ENCODE measurements at regions not wholly inside any gene's neighbourhood (a gene's known extent, or its start where the extent isn't known, plus 50 kb on each side); places are given as distances from the start of the nearest gene placed in this dataset.
"Not testable (repeated sequence)": the region's sequence is repeated elsewhere in the genome, so short reads cannot be mapped to it uniquely, and the experiment has no call there.

DNA sequence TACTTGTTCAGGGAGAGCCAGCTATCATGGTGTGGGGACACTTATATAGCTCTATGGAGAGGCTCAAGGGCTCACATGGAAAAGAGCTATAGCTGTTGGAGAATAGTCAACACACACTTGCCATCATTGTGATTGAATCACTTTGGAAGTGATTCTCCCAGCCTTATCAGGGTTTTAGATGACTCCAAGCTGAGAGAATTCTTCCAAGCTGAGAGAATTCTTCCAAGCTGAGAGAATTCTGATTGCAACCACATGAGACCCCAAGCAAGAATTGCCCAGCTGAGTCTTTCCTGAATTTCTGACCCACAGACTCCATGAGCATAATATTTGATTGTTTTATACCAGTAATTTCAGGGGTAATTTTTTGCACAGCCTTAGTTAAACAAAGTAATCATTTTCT, 1318.3 kb upstream of the RAG2 start:
- Histone ChIP-seq H3K4me3 (ENCODE audit: low read length) (no peak overlapping the region), H3K9ac (ENCODE audit: low read depth, low read length) (no peak overlapping the region), H3K27me3 (ENCODE audit: insufficient read depth, low read length) (no peaks in the 10 kb centered on the region), H3K27ac (ENCODE audit: low read depth, low read length) (no peak overlapping the region), H3K36me3 (ENCODE audit: insufficient read depth, low read length) (no peaks in the 10 kb centered on the region), H3K9me3 (ENCODE audit: insufficient read depth, low read depth, low read length) (no peaks in the 10 kb centered on the region), H3K4me1 (ENCODE audit: insufficient read depth, low read length) (peaks cover 7% of the 10 kb centered on the region; the same call in 1 of the 2 replicates)

DNA sequence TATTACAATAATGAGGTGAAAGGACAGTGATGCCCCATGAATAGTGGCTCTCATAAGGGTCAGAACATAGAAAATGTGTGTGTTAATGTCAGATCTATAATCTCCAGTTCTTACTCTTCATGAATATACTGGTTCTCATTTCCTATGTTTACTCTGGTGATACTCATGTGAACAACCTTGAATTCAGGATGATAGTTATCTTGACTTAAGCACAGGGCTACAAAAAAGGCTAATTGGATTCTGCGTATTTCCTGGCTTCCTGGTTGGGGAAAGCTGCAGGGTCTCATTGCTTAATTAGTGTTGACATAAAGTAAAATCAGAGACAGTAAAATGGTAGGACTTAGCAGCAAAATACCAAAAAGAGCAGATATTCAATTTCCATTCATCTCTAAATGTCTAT, 1316.8 kb upstream of the RAG2 start:
- Histone ChIP-seq H3K9ac (ENCODE audit: low read depth, low read length) (no peak overlapping the region), H3K4me1 (ENCODE audit: insufficient read depth, low read length) (peaks cover 7% of the 10 kb centered on the region; the same call in 1 of the 2 replicates), H3K27me3 (ENCODE audit: insufficient read depth, low read length) (no peaks in the 10 kb centered on the region), H3K27ac (ENCODE audit: low read depth, low read length) (no peak overlapping the region), H3K4me3 (ENCODE audit: low read length) (no peak overlapping the region), H3K9me3 (ENCODE audit: insufficient read depth, low read depth, low read length) (no peaks in the 10 kb centered on the region), H3K36me3 (ENCODE audit: insufficient read depth, low read length) (no peaks in the 10 kb centered on the region)
- 88% methylated on average over 1 of the region's 1 CpG for WGBS

DNA sequence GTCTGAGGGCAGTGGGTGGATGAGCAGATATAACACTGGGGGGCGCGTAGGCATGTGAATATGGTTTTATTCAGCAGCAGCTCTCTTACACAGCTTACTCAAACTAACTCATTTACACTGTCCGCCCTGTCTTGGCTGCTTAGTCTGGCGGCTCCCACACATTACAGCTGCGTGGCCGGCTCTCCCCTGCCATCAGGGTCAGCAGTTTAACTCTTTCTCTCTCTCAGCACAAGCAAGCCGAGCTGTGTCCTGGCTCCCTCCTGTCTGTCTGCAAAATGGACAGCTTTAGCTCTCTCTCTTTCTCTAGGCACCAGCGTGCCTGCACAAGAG, 1310.1 kb upstream of the RAG2 start:
- H3K4me1 ChIP-seq (ENCODE audit: insufficient read depth, low read length) = no peaks in the 10 kb centered on the region
- no peak overlapping the region for H3K27ac ChIP-seq (ENCODE audit: low read depth, low read length)
- no peaks in the 10 kb centered on the region for H3K9me3 ChIP-seq (ENCODE audit: insufficient read depth, low read depth, low read length)
- no peak overlapping the region for H3K9ac ChIP-seq (ENCODE audit: low read depth, low read length)
- WGBS = 93% methylated on average over 8 of the region's 8 CpGs
- H3K27me3 ChIP-seq (ENCODE audit: insufficient read depth, low read length) = no peaks in the 10 kb centered on the region
- no peaks in the 10 kb centered on the region for H3K36me3 ChIP-seq (ENCODE audit: insufficient read depth, low read length)
- H3K4me3 ChIP-seq (ENCODE audit: low read length) = no peak overlapping the region

DNA sequence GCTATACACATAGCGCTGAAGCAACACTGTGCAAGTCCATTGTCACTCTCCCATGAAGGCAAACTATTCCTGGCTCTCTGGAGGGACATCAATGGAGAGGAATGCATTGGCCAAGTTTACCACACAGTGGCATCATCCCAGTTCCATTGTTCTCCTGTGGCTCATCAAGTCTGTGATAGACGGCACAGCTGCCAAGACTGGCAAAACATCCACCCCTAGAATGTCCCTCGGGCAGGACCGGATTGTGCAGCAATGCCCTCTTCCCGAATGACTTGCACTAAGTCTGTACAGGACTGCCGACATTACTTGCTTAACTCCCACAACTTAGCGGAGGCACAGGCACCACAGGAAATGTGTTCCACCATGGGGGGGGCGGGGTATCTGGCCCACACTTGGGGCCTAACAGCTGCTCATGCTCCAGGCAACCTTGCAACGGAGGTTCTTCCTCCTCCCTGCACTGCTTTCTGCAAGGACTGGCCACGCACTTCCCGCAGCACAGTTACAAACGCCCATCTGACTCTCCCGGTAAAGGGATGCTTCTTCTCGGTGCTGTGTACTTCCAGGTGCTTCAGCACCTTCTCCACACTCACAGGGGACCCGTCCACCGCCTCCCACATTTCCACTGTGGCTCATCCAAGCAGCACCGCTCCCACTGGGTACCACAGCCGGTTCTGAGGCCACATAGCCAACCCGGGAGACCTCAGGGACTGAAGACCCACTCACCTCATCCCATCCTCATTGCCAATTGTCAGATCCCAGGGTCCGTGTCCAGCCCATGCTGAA, 1309.6 kb upstream of the RAG2 start:
- WGBS = 90% methylated on average over 20 of the region's 20 CpGs
- Histone ChIP-seq H3K9me3 (ENCODE audit: insufficient read depth, low read depth, low read length) (no peaks in the 10 kb centered on the region), H3K27ac (ENCODE audit: low read depth, low read length) (no peak overlapping the region)

DNA sequence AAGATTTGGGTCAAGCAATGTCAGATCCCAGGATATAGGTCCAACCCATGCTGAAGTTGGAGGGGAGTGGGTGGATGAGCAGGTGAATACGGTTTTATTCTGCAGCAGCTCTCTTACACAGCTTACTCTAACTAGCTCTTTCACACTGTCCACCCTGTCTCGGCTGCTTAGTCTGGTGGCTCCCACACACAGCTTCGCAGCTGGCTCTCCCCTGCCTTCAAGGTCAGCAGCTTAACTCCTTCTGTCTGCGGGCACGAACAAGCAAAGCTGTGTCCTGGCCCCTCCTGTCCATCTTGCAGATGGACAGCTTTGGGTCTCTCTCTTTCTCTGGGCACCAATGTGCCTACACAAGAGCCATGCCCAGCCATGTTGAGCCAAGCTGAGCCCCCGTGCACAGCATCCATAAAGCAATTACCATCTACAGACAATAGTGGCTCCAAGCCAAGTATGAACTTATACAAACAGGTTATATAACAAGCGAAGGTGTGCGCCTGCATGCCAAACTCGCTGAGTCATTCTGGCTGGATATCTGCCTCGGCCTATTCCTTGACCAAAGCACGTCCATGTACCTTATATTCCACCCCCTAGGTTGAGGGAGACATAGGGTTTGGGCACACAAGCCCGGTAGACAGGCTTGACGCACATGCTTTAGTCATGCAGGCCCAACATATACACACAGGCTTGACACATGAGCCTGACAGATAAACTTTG, 1307.8 kb upstream of the RAG2 start:
- no peak overlapping the region for H3K27ac ChIP-seq (ENCODE audit: low read depth, low read length)
- no peaks in the 10 kb centered on the region for H3K27me3 ChIP-seq (ENCODE audit: insufficient read depth, low read length)
- WGBS = 94% methylated on average over 13 of the region's 13 CpGs
- H3K4me1 ChIP-seq (ENCODE audit: insufficient read depth, low read length) = no peaks in the 10 kb centered on the region
- H3K4me3 ChIP-seq (ENCODE audit: low read length) = no peak overlapping the region
- H3K9me3 ChIP-seq (ENCODE audit: insufficient read depth, low read depth, low read length) = no peaks in the 10 kb centered on the region
- H3K36me3 ChIP-seq (ENCODE audit: insufficient read depth, low read length) = no peaks in the 10 kb centered on the region
- H3K9ac ChIP-seq (ENCODE audit: low read depth, low read length) = no peak overlapping the region

More for the DNA sequence above, 1309.6 kb upstream of the RAG2 start:
- H3K27me3 ChIP-seq (ENCODE audit: insufficient read depth, low read length) = no peaks in the 10 kb centered on the region
- H3K9ac ChIP-seq (ENCODE audit: low read depth, low read length) = no peak overlapping the region
- H3K4me1 ChIP-seq (ENCODE audit: insufficient read depth, low read length) = no peaks in the 10 kb centered on the region
- H3K36me3 ChIP-seq (ENCODE audit: insufficient read depth, low read length) = no peaks in the 10 kb centered on the region
- H3K4me3 ChIP-seq (ENCODE audit: low read length) = no peak overlapping the region

DNA sequence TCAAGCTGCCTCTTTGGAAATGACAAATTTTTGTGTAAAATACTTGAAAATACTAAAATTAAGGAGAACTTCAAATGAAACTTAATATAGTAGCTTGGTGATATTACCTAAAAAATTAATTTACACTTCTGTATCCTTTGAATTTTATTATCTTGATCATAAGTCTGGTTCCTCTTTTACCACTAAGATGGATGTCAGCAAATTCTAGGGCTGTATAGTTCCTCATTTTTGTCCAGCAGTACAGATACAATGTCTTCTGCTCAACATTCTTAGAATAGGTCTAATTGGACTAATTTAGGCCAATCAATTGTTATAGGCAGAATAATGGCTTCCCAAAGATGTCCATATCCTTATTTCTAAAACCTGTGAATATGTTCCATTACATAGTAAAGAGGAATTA, 1298.0 kb upstream of the RAG2 start:
- no peak overlapping the region for H3K9ac ChIP-seq (ENCODE audit: low read depth, low read length)
- H3K27me3 ChIP-seq (ENCODE audit: insufficient read depth, low read length) = no peaks in the 10 kb centered on the region
- no peaks in the 10 kb centered on the region for H3K36me3 ChIP-seq (ENCODE audit: insufficient read depth, low read length)
- peaks cover 31% of the 10 kb centered on the region for H3K9me3 ChIP-seq (ENCODE audit: insufficient read depth, low read depth, low read length)
- H3K27ac ChIP-seq (ENCODE audit: low read depth, low read length) = no peak overlapping the region
- no peak overlapping the region for H3K4me3 ChIP-seq (ENCODE audit: low read length)
- no peaks in the 10 kb centered on the region for H3K4me1 ChIP-seq (ENCODE audit: insufficient read depth, low read length)

DNA sequence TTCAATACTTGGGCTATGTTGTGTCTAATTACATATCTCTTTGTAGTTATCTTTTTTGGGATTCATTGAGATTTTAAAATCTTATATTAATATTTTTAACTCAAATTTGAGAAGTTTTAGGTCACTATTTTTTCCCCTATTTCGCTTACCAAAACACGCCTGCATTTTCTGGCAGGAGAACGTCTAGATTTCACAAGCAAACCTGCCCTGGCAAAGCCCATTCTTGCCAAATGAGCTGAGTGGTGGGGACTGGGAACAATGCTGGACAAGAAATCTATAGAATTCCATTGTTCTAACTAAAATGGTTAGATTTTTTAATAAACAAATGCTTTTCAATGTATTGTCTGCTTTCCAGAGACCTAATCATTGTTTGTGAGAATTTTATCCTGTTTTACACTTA, 1283.7 kb upstream of the RAG2 start:
- Histone ChIP-seq H3K36me3 (ENCODE audit: insufficient read depth, low read length) (no peaks in the 10 kb centered on the region), H3K4me1 (ENCODE audit: insufficient read depth, low read length) (no peaks in the 10 kb centered on the region), H3K27me3 (ENCODE audit: insufficient read depth, low read length) (no peaks in the 10 kb centered on the region), H3K4me3 (ENCODE audit: low read length) (no peak overlapping the region), H3K9ac (ENCODE audit: low read depth, low read length) (no peak overlapping the region), H3K9me3 (ENCODE audit: insufficient read depth, low read depth, low read length) (no peaks in the 10 kb centered on the region), H3K27ac (ENCODE audit: low read depth, low read length) (no peak overlapping the region)
- WGBS = 95% methylated on average over 3 of the region's 3 CpGs

DNA sequence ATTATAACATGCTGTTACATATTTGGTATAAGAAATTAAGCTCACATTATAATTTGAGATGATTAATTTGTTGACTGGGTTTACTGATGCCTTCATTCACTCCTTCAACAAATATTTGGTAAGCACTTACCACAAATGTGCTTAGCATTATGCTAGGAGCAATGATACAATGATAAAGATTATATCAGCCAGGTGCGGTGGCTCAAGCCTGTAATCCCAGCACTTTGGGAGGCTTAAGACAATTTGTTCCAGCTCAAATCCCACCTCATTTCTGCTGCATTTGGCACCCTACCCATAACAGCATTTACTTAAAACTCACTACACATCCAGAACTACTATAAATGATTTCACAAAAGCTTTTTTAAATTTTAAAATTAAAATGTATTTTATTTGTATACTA, 1263.6 kb upstream of the RAG2 start:
- Histone ChIP-seq H3K27ac (ENCODE audit: low read depth, low read length) (no peak overlapping the region), H3K9ac (ENCODE audit: low read depth, low read length) (no peak overlapping the region), H3K4me3 (ENCODE audit: low read length) (no peak overlapping the region), H3K36me3 (ENCODE audit: insufficient read depth, low read length) (no peaks in the 10 kb centered on the region), H3K27me3 (ENCODE audit: insufficient read depth, low read length) (no peaks in the 10 kb centered on the region), H3K4me1 (ENCODE audit: insufficient read depth, low read length) (0 out of 2 replicates have a peak, but pooled peaks cover 10% of the 10 kb centered on the region), H3K9me3 (ENCODE audit: insufficient read depth, low read depth, low read length) (no peaks in the 10 kb centered on the region)
- 98% methylated on average over 1 of the region's 1 CpG for WGBS

DNA sequence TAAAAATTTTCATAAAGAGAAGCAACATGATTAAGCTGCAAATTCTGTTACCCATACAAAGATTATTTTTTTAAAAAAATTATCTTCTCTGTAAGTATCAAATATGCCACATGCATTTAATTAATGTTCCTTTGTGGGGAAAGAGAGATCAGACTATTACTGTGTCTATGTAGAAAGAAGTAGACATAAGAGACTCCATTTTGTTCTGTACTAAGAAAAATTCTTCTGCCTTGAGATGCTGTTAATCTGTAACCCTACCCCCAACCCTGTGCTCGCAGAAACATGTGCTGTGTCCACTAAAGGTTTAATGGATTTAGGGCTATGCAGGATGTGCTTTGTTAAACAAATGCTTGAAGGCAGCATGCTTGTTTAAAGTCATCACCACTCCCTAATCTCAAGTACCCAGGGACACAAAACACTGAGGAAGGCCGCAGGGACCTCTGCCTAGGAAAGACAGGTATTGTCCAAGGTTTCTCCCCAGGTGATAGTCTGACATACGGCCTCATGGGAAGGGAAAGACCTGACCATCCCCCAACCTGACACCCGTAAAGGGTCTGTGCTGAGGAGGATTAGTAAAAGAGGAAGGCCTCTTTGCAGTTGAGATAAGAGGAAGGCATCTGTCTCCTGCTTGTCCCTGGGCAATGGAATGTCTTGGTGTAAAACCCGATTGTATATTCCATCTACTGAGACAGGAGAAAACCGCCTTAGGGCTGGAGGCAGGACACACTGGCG, 1260.9 kb upstream of the RAG2 start:
- H3K9me3 ChIP-seq (ENCODE audit: insufficient read depth, low read depth, low read length); H3K4me3 ChIP-seq (ENCODE audit: low read length); H3K9ac ChIP-seq (ENCODE audit: low read depth, low read length); H3K27me3 ChIP-seq (ENCODE audit: insufficient read depth, low read length); H3K36me3 ChIP-seq (ENCODE audit: insufficient read depth, low read length): not testable (repeated sequence)
- Histone ChIP-seq H3K27ac (ENCODE audit: low read depth, low read length) (peak overlapping the region; percentile 55; the same call in 1 of the 2 replicates), H3K4me1 (ENCODE audit: insufficient read depth, low read length) (0 out of 2 replicates have a peak, but pooled peaks cover 10% of the 10 kb centered on the region)
- 48% methylated on average over 5 of the region's 7 CpGs for WGBS

DNA sequence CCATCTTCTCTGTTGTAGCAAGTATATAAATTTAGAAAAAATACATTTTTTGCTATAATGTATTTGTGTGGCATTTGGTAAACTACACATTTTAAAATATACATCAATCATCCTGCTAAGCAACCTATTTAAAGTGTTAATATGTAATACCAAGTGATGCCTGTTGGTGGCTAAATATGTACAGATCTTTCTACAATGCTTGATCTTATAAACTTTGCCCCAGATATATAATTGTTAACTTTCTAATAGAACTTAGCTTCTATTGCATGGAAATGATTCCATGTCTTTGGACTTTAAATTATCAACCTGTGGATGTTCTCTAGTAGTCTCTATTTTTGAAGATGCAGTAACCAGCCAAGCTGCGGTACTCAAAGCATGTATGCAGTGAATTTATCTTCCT, 1260.4 kb upstream of the RAG2 start:
- H3K9me3 ChIP-seq (ENCODE audit: insufficient read depth, low read depth, low read length) = no peaks in the 10 kb centered on the region
- no CpG with 5 or more reads among the region's 1 CpG for WGBS
- H3K4me3 ChIP-seq (ENCODE audit: low read length) = no peak overlapping the region
- no peaks in the 10 kb centered on the region for H3K27me3 ChIP-seq (ENCODE audit: insufficient read depth, low read length)
- H3K27ac ChIP-seq (ENCODE audit: low read depth, low read length) = no peak overlapping the region; the same call in 1 of the 2 replicates
- H3K4me1 ChIP-seq (ENCODE audit: insufficient read depth, low read length) = 0 out of 2 replicates have a peak, but pooled peaks cover 10% of the 10 kb centered on the region
- H3K36me3 ChIP-seq (ENCODE audit: insufficient read depth, low read length) = no peaks in the 10 kb centered on the region
- H3K9ac ChIP-seq (ENCODE audit: low read depth, low read length) = no peak overlapping the region

DNA sequence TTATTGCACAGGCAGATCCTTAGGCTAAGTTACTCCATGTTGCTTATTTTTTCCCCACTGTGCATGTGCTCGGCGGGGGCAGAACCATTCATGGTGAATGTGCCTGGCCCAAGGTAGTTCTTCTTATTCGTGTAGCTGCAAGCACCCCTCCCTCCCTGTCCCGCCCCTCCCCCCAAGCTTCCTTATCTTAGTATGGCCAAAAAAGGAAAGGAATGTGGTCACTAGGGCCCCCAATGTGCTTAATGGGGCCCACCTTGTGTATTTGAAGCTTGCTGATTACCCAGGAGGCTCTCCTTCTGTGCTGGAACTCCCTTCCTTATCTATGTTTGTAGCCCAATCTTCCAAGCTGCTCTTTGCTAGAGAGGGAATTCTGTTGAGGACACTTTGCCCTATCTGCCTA, 1259.7 kb upstream of the RAG2 start:
- WGBS = 92% methylated on average over 3 of the region's 4 CpGs
- H3K36me3 ChIP-seq (ENCODE audit: insufficient read depth, low read length) = no peaks in the 10 kb centered on the region
- no peak overlapping the region for H3K9ac ChIP-seq (ENCODE audit: low read depth, low read length)
- H3K4me3 ChIP-seq (ENCODE audit: low read length) = no peak overlapping the region
- no peaks in the 10 kb centered on the region for H3K9me3 ChIP-seq (ENCODE audit: insufficient read depth, low read depth, low read length)
- H3K4me1 ChIP-seq (ENCODE audit: insufficient read depth, low read length) = 0 out of 2 replicates have a peak, but pooled peaks cover 10% of the 10 kb centered on the region
- H3K27ac ChIP-seq (ENCODE audit: low read depth, low read length) = peak overlapping the region; percentile 40; the same call in 1 of the 2 replicates
- no peaks in the 10 kb centered on the region for H3K27me3 ChIP-seq (ENCODE audit: insufficient read depth, low read length)
